Endothelial cell of umbilical vein (primary cell): ENCODE measurements at regions not wholly inside any gene's neighbourhood (a gene's known extent, or its start where the extent isn't known, plus 50 kb on each side); places are given as distances from the start of the nearest gene placed in this dataset.

ENCODE experiments used
- BruUV-seq: library from RNA; stranded (reverse); fragments of 400-500 nt; replicated peaks from 2 replicates; lab custom pipeline; 2021; lab: Mats Ljungman, UMichigan
- CTCF ChIA-PET: fragments of 300-600, 350-600 bp; sonication (Branson Sonifier 250); formaldehyde crosslinking; loops from one replicate; lab custom pipeline; 2021; ENCODE audit warnings: antibody characterized with exemption, inconsistent platforms; lab: Charles Lee
- POLR2A ChIA-PET: fragments of 300-600, 350-600 bp; sonication (Branson Sonifier 250); formaldehyde crosslinking; loops from one replicate; lab custom pipeline; 2021; ENCODE audit warnings: antibody characterized with exemption, inconsistent platforms; lab: Charles Lee
- DNase-seq: peaks from one replicate; pipeline ENCODE4 v3.0.0-alpha.2; 2011; ENCODE audit warnings: low read depth, low spot score
- FAIRE-seq: peaks from 2 replicates; lab custom pipeline; 2011; peaks lifted over from hg19 to GRCh38; lab: Jason Lieb, UNC
- H2AFZ ChIP-seq: 2 replicates; pipeline ENCODE4 v1.6.0; 2012; ENCODE audit warnings: low read depth, low read length, control low read depth, inconsistent platforms
- H3K27ac ChIP-seq: 2 replicates; pipeline ENCODE4 v1.5.1; 2011; ENCODE audit warnings: low read depth, mild to moderate bottlenecking, control low read depth, low read length, moderate library complexity; ENCODE audit not compliant: insufficient read depth
- H3K27me3 ChIP-seq, 2 experiments: 2 replicates each; pipeline versions ENCODE4 v1.6.0 to v1.6.1; 2011; ENCODE audit warnings: low read length in 2 of 2, mixed read lengths in 1 of 2; ENCODE audit not compliant: control insufficient read depth in 2 of 2, insufficient read depth in 2 of 2
- H3K36me3 ChIP-seq, 2 experiments: 2 replicates in 1 of 2; 3 replicates in 1 of 2; pipeline ENCODE4 v1.5.1; 2011; ENCODE audit warnings: low read length in 2 of 2, mild to moderate bottlenecking in 1 of 2, moderate library complexity in 1 of 2; ENCODE audit not compliant: control insufficient read depth in 2 of 2, insufficient read depth in 2 of 2; ENCODE audit errors: extremely low read depth in 1 of 2
- H3K4me1 ChIP-seq: 3 replicates; pipeline ENCODE4 v1.5.1; 2011; ENCODE audit warnings: mild to moderate bottlenecking, low read length; ENCODE audit not compliant: control insufficient read depth, insufficient read depth; ENCODE audit errors: extremely low read depth
- H3K4me2 ChIP-seq: 2 replicates; pipeline ENCODE4 v1.6.1; 2011; ENCODE audit warnings: low read length, control low read depth, mixed read lengths; ENCODE audit not compliant: insufficient read depth
- H3K4me3 ChIP-seq, 3 experiments: fragments of 200-600 bp in 1 of 3; sonication (generic), shearing (Covaris generic) in 1 of 3; replicated peaks in 1 of 3; 2 replicates each; pipeline ENCODE4 v1.5.1; 2011 to 2016; ENCODE audit warnings: control low read depth in 3 of 3, low read length in 3 of 3, mild to moderate bottlenecking in 2 of 3, inconsistent platforms in 1 of 3, low read depth in 1 of 3, moderate library complexity in 1 of 3; ENCODE audit not compliant: insufficient read depth in 1 of 3
- H3K79me2 ChIP-seq: 2 replicates; pipeline ENCODE4 v1.6.0; 2012; ENCODE audit warnings: low read length, inconsistent platforms; ENCODE audit not compliant: control insufficient read depth, insufficient read depth
- H3K9ac ChIP-seq: replicated peaks from 2 replicates; pipeline ENCODE3; 2011; ENCODE audit warnings: low read length, control low read depth; ENCODE audit not compliant: insufficient read depth; ENCODE audit errors: extremely low read depth
- H3K9me1 ChIP-seq: replicated peaks from 3 replicates; pipeline ENCODE4 v1.6.0; 2011; ENCODE audit warnings: mild to moderate bottlenecking, low read length; ENCODE audit not compliant: control insufficient read depth, insufficient read depth; ENCODE audit errors: extremely low read depth
- H3K9me3 ChIP-seq: replicated peaks from 2 replicates; pipeline ENCODE4 v1.5.1; 2012; ENCODE audit warnings: low read length, inconsistent platforms; ENCODE audit not compliant: control insufficient read depth, insufficient read depth
- H4K20me1 ChIP-seq: replicated peaks from 2 replicates; pipeline ENCODE3; 2011; ENCODE audit warnings: mild to moderate bottlenecking, low read length; ENCODE audit not compliant: control insufficient read depth, insufficient read depth; ENCODE audit errors: extremely low read depth
- CTCF ChIP-seq, 2 donors: IDR thresholded peaks; 1 replicate in 1 of 2; 2 replicates in 1 of 2; pipeline ENCODE4 v1.5.1; 2011; ENCODE audit warnings: low read length in 2 of 2, mild to moderate bottlenecking in 2 of 2, moderate library complexity in 2 of 2, control low read depth in 1 of 2, inconsistent platforms in 1 of 2, low read depth in 1 of 2; ENCODE audit not compliant: insufficient read depth in 1 of 2; ENCODE audit errors: extremely low read depth in 1 of 2
- EZH2 ChIP-seq: IDR thresholded peaks from 2 replicates; pipeline ENCODE4 v1.6.1; 2012; ENCODE audit warnings: borderline replicate concordance, low read depth, mild to moderate bottlenecking, moderate library complexity, low read length, inconsistent platforms; ENCODE audit not compliant: severe bottlenecking
- FOS ChIP-seq: IDR thresholded peaks from 2 replicates; pipeline ENCODE4 v1.6.1; 2011; ENCODE audit warnings: mild to moderate bottlenecking, low read length, moderate library complexity, borderline replicate concordance; ENCODE audit not compliant: insufficient read depth
- JUN ChIP-seq: IDR thresholded peaks from 2 replicates; pipeline ENCODE4 v1.6.1; 2011; ENCODE audit warnings: borderline replicate concordance, low read depth; ENCODE audit not compliant: insufficient read length, insufficient read depth
- POLR2AphosphoS5 ChIP-seq: IDR thresholded peaks from 2 replicates; pipeline ENCODE4 v1.6.1; 2012; ENCODE audit warnings: low read depth, mild to moderate bottlenecking, control low read depth, low read length, moderate library complexity; ENCODE audit not compliant: insufficient read depth
- dilution Hi-C: fragments of 300-500 bp; cut with MboI; formaldehyde crosslinking; loops from one replicate; pipeline ENCODE4 v1.15.0; 2019; ENCODE audit warnings: low sequenced_read_pairs; ENCODE audit not compliant: extremely low pct_ligation_motif_present
- intact Hi-C: fragments of 100-400 bp; cut with micrococcal nuclease; formaldehyde crosslinking; loops from one replicate; pipeline ENCODE4 v1.10.0; 2022

- no peak for DNase-seq
Observed at GRCh38 chr6:14924126-14925024, 321.5 kb upstream of the JARID2 start.

More at GRCh38 chr6:14924126-14925024, 321.5 kb upstream of the JARID2 start:
- Histone ChIP-seq H3K9me3 (no peaks in the 10 kb centered on the region), H3K4me3 (no peak overlapping the region), H3K36me3 (no peaks in the 10 kb centered on the region), H3K27ac (no peak overlapping the region), H3K9me1 (no peaks in the 10 kb centered on the region), H3K79me2 (no peaks in the 10 kb centered on the region), H3K4me2 (no peak overlapping the region), H4K20me1 (no peaks in the 10 kb centered on the region), H3K27me3 (no peaks in the 10 kb centered on the region), H2AFZ (no peak overlapping the region), H3K4me1 (no peaks in the 10 kb centered on the region), H3K9ac (no peak overlapping the region)
- dilution Hi-C loops = no loop called here
- no peak for TF ChIP-seq POLR2AphosphoS5
- TF ChIP-seq EZH2 = no peak
- TF ChIP-seq FOS = no peak
- no peak for TF ChIP-seq JUN
- no peak for TF ChIP-seq CTCF (IDR thresholded peaks at IDR 0.05; ENCODE audit: extremely low read depth in 1 of 2, insufficient read depth in 1 of 2, low read depth in 1 of 2, low read length in 2 of 2)
- no peak for FAIRE-seq
- intact Hi-C loops = no loop called here
- CTCF ChIA-PET = no interaction called here
- POLR2A ChIA-PET = no interaction called here
- no TSS peak for BruUV-seq
